GM12878 (cell line): ENCODE measurements at regions not wholly inside any gene's neighbourhood (a gene's known extent, or its start where the extent isn't known, plus 50 kb on each side); places are given as distances from the start of the nearest gene placed in this dataset.

ENCODE experiments used
- ATAC-seq: fragments of 200-7000 bp; cut with Tn5 transposase; 3 replicates; pipeline ENCODE4 v1.9.1; 2020; ENCODE audit warnings: mild to moderate bottlenecking, moderate library complexity
- BruUV-seq: library from RNA; stranded (reverse); fragments of 400-500 nt; replicated peaks from 2 replicates; lab custom pipeline; 2021; lab: Mats Ljungman, UMichigan
- CTCF ChIA-PET: fragments of 300-600 bp; sonication (Branson Sonifier 250); formaldehyde crosslinking; extraction: SDS; loops from one replicate; lab custom pipeline; 2021; ENCODE audit warnings: inconsistent platforms; lab: Yijun Ruan, JAX
- POLR2A ChIA-PET: fragments of 350-600 bp; formaldehyde crosslinking; extraction: SDS; loops from one replicate; lab custom pipeline; 2021; ENCODE audit warnings: inconsistent platforms; lab: Charles Lee
- RAD21 ChIA-PET: fragments of 300-600 bp; sonication (Branson Sonifier 250); formaldehyde crosslinking; loops from one replicate; lab custom pipeline; 2023; ENCODE audit warnings: antibody characterized with exemption; ENCODE audit not compliant: unreplicated experiment; lab: Charles Lee
- SMC1A ChIA-PET: fragments of 300-600 bp; sonication (Branson Sonifier 250); formaldehyde crosslinking; loops from one replicate; lab custom pipeline; 2023; ENCODE audit not compliant: unreplicated experiment, uncharacterized antibody; lab: Charles Lee
- DNase-seq: peaks from one replicate; pipeline ENCODE4 v3.0.0-alpha.2; 2011; ENCODE audit warnings: low read depth, low spot score
- FAIRE-seq: peaks from 3 replicates; lab custom pipeline; 2011; peaks lifted over from hg19 to GRCh38; lab: Jason Lieb, UNC
- H2AFZ ChIP-seq: 2 replicates; pipeline ENCODE4 v1.6.0; 2011; ENCODE audit warnings: low read depth, low read length, control low read depth; ENCODE audit not compliant: control insufficient read depth
- H3K27ac ChIP-seq: 2 replicates; pipeline ENCODE4 v1.5.1; 2011; ENCODE audit warnings: control low read depth; ENCODE audit not compliant: control insufficient read depth, insufficient read depth
- H3K27me3 ChIP-seq, 2 experiments: replicated peaks in 1 of 2; 2 replicates each; pipeline versions ENCODE4 v1.6.0 to v1.6.1; 2011; ENCODE audit warnings: low read length in 1 of 2; ENCODE audit not compliant: control insufficient read depth in 2 of 2, insufficient read depth in 2 of 2
- H3K36me3 ChIP-seq, 2 experiments: 2 replicates each; pipeline ENCODE4 v1.5.1; 2011; ENCODE audit warnings: low read length in 1 of 2; ENCODE audit not compliant: control insufficient read depth in 2 of 2, insufficient read depth in 2 of 2
- H3K4me1 ChIP-seq: 2 replicates; pipeline ENCODE4 v1.6.1; 2011; ENCODE audit warnings: mild to moderate bottlenecking, low read length, moderate library complexity, mixed read lengths; ENCODE audit not compliant: control insufficient read depth, insufficient read depth
- H3K4me2 ChIP-seq: 2 replicates; pipeline ENCODE4 v1.6.0; 2011; ENCODE audit warnings: control low read depth; ENCODE audit not compliant: control insufficient read depth, insufficient read depth
- H3K4me3 ChIP-seq: fragments of 200-600 bp; sonication (generic); 2 replicates; pipeline ENCODE4 v1.5.1; 2016
- H3K79me2 ChIP-seq: 2 replicates; pipeline ENCODE4 v1.6.0; 2011; ENCODE audit warnings: low read length; ENCODE audit not compliant: control insufficient read depth, insufficient read depth
- H3K9ac ChIP-seq: 2 replicates; pipeline ENCODE4 v1.8.0; 2011; ENCODE audit warnings: low read length, control low read depth, mixed read lengths; ENCODE audit not compliant: control insufficient read depth, insufficient read depth
- H3K9me3 ChIP-seq: replicated peaks from 3 replicates; pipeline ENCODE4 v1.5.1; 2011; ENCODE audit warnings: mild to moderate bottlenecking, low read length; ENCODE audit not compliant: control insufficient read depth, insufficient read depth
- H4K20me1 ChIP-seq: 2 replicates; pipeline ENCODE4 v1.6.0; 2011; ENCODE audit not compliant: control insufficient read depth, insufficient read depth
- ATF2 ChIP-seq: IDR thresholded peaks from 2 replicates; pipeline ENCODE4 v1.6.1; 2012; ENCODE audit warnings: low read length, inconsistent platforms
- CUX1 ChIP-seq: IDR thresholded peaks from 2 replicates; pipeline ENCODE4 v1.6.1; 2012; ENCODE audit warnings: improper control_type of control experiment, low read depth, low read length; ENCODE audit not compliant: insufficient replicate concordance
- ETV6 ChIP-seq, 2 experiments: fragments of 450-650 bp in 1 of 2; IDR thresholded peaks in 1 of 2; conservative IDR thresholded peaks in 1 of 2; 2 replicates each; pipeline ENCODE4 v1.6.1; 2014; ENCODE audit warnings: antibody characterized with exemption in 1 of 2, borderline replicate concordance in 1 of 2, low read depth in 1 of 2, mild to moderate bottlenecking in 1 of 2, moderate library complexity in 1 of 2
- HSF1 ChIP-seq: fragments of 150-350 bp; IDR thresholded peaks from 2 replicates; pipeline ENCODE4 v1.6.1; 2014; ENCODE audit warnings: mild to moderate bottlenecking, low read depth, low read length
- KDM1A ChIP-seq: fragments of 200-600 bp; sonication (generic); IDR thresholded peaks from 2 replicates; pipeline ENCODE4 v1.6.1; 2016; ENCODE audit warnings: borderline replicate concordance
- MAX ChIP-seq: IDR thresholded peaks from 2 replicates; pipeline ENCODE4 v1.6.1; 2012; ENCODE audit warnings: low read depth, low read length, improper control_type of control experiment
- NBN ChIP-seq: fragments of 450-650 bp; IDR thresholded peaks from 2 replicates; pipeline ENCODE4 v1.6.1; 2016
- NFYB ChIP-seq: IDR thresholded peaks from 2 replicates; pipeline ENCODE4 v1.6.1; 2011; ENCODE audit warnings: low read depth, mild to moderate bottlenecking, low read length, improper control_type of control experiment, moderate library complexity; ENCODE audit not compliant: insufficient read depth
- POLR2AphosphoS5 ChIP-seq: IDR thresholded peaks from 2 replicates; pipeline ENCODE4 v1.6.1; 2011; ENCODE audit warnings: mild to moderate bottlenecking, low read length, inconsistent platforms
- POU2F2 ChIP-seq: IDR thresholded peaks from 3 replicates; pipeline ENCODE4 v1.6.1; 2011; ENCODE audit warnings: low read depth, mild to moderate bottlenecking, low read length, borderline replicate concordance
- SREBF2 ChIP-seq: IDR thresholded peaks from 2 replicates; pipeline ENCODE4 v1.6.1; 2012; ENCODE audit warnings: mild to moderate bottlenecking, low read length
- ZNF592 ChIP-seq: fragments of 450-650 bp; IDR thresholded peaks from 2 replicates; pipeline ENCODE4 v1.6.1; 2017; ENCODE audit warnings: mild to moderate bottlenecking, moderate library complexity
- WGBS: methylation state at CpG from one replicate; pipeline ENCODE4 v1.1.6; 2016; ENCODE audit warnings: low lambda C conversion rate; ENCODE audit not compliant: insufficient replicate concordance, insufficient coverage; ENCODE audit errors: missing lambda C conversion rate; 5-methylcytosine and 5-hydroxymethylcytosine counted together
- in situ Hi-C: fragments of 300-500 bp; cut with MboI; formaldehyde crosslinking; loops from 9 replicates; pipeline ENCODE4 v1.14.3; 2018; ENCODE audit warnings: mixed read lengths
- intact Hi-C: fragments of 100-400 bp; cut with micrococcal nuclease; formaldehyde crosslinking; loops from one replicate; pipeline ENCODE4 v1.14.2; 2022; ENCODE audit not compliant: unreplicated experiment

- FAIRE-seq: no peak
- H3K9ac ChIP-seq: no peak overlapping the region
- BruUV-seq: no TSS peak
- no peaks in the 10 kb centered on the region for H3K9me3 ChIP-seq
- in situ Hi-C loops (no loop called here), intact Hi-C loops (no loop called here)
- H3K4me2 ChIP-seq: no peak overlapping the region
- SMC1A ChIA-PET: interaction anchor here (1.3 kb wide), 1 partner anchor 36 kb away, joined by 4 read pairs; no protein-coding TSS in a partner anchor
- no peaks in the 10 kb centered on the region for H4K20me1 ChIP-seq
- RAD21 ChIA-PET: no interaction called here
- H2AFZ ChIP-seq: no peak overlapping the region
- ATAC-seq: no peak
- no peaks in the 10 kb centered on the region for H3K4me1 ChIP-seq
- no peaks in the 10 kb centered on the region for H3K36me3 ChIP-seq
- no peak overlapping the region for H3K4me3 ChIP-seq
- WGBS: 55% methylated on average over 2 of the region's 2 CpGs
- DNase-seq: no peak
- POLR2A ChIA-PET: no interaction called here
- H3K79me2 ChIP-seq: no peaks in the 10 kb centered on the region
- no peak overlapping the region for H3K27ac ChIP-seq
- H3K27me3 ChIP-seq: no peaks in the 10 kb centered on the region
- CTCF ChIA-PET: no interaction called here
- no peak for TF ChIP-seq POLR2AphosphoS5
- no peak for TF ChIP-seq ATF2
- TF ChIP-seq CUX1: no peak
- no peak for TF ChIP-seq MAX
- no peak for TF ChIP-seq KDM1A
- TF ChIP-seq POU2F2: no peak
- no peak for TF ChIP-seq SREBF2
- TF ChIP-seq NFYB: no peak
- TF ChIP-seq NBN: no peak
- no peak for TF ChIP-seq ZNF592
- no peak for TF ChIP-seq ETV6 (conservative IDR thresholded peaks at IDR 0.05 in 1 of 2, IDR thresholded peaks at IDR 0.05 in 1 of 2; ENCODE audit: borderline replicate concordance in 1 of 2, low read depth in 1 of 2)
- TF ChIP-seq HSF1: no peak
Observed at GRCh38 chr5:128711216-128711615, 173.2 kb upstream of the FBN2 start.
